Thymus (tissue), 11 donors: ENCODE measurements at regions not wholly inside any gene's neighbourhood (a gene's known extent, or its start where the extent isn't known, plus 50 kb on each side); places are given as distances from the start of the nearest gene placed in this dataset.
"Not testable (repeated sequence)": the region's sequence is repeated elsewhere in the genome, so short reads cannot be mapped to it uniquely, and the experiment has no call there.

ENCODE experiments used
- DNase-seq, 9 donors: peaks; one replicate each; pipeline ENCODE4 v3.0.0-alpha.2; 2013; ENCODE audit warnings: low spot score in 9 of 9, low read depth in 6 of 9, missing footprints in 1 of 9
- H3K27ac ChIP-seq, 2 donors: one replicate each; pipeline ENCODE4 v1.5.1; 2013; ENCODE audit warnings: control low read depth in 1 of 2, low read depth in 1 of 2, low read length in 1 of 2, mild to moderate bottlenecking in 1 of 2, moderate library complexity in 1 of 2
- H3K27me3 ChIP-seq, 2 donors: one replicate each; pipeline ENCODE4 v1.5.1; 2013; ENCODE audit warnings: low read length in 1 of 2; ENCODE audit not compliant: control insufficient read depth in 2 of 2, insufficient read depth in 1 of 2
- H3K36me3 ChIP-seq, 2 donors: one replicate each; pipeline ENCODE4 v1.5.1; 2013; ENCODE audit warnings: low read length in 1 of 2, mild to moderate bottlenecking in 1 of 2, moderate library complexity in 1 of 2; ENCODE audit not compliant: control insufficient read depth in 2 of 2, insufficient read depth in 2 of 2
- H3K4me1 ChIP-seq, 2 donors: one replicate each; pipeline ENCODE4 v1.5.1; 2013; ENCODE audit warnings: low read length in 2 of 2; ENCODE audit not compliant: control insufficient read depth in 2 of 2, insufficient read depth in 2 of 2
- H3K4me3 ChIP-seq, 2 donors: one replicate each; pipeline ENCODE4 v1.5.1; 2013; ENCODE audit warnings: low read length in 2 of 2, control low read depth in 1 of 2, mild to moderate bottlenecking in 1 of 2
- H3K9me3 ChIP-seq, 2 donors: one replicate each; pipeline ENCODE4 v1.5.1; 2013; ENCODE audit warnings: low read length in 1 of 2, mild to moderate bottlenecking in 1 of 2; ENCODE audit not compliant: control insufficient read depth in 2 of 2, insufficient read depth in 1 of 2
- WGBS: extraction: QIAGEN DNeasy Blood & Tissue Kit; methylation state at CpG from one replicate; pipeline ENCODE4 v1.1.7; 2013; 5-methylcytosine and 5-hydroxymethylcytosine counted together
- donor health status: healthy.

GRCh38 chr12:131395971-131396573 is 314.8 kb upstream of the SFSWAP start:
- 96% methylated on average over 1 of the region's 1 CpG for WGBS
- Histone ChIP-seq H3K4me1 (no peaks in the 10 kb centered on the region), H3K4me3 (no peak overlapping the region), H3K9me3 (peaks cover 3 to 12% of the 10 kb centered on the region in 2 donors), H3K36me3 (no peaks in the 10 kb centered on the region), H3K27ac (no peak overlapping the region), H3K27me3 (no peaks in the 10 kb centered on the region)
- DNase-seq, result no peak

- Histone ChIP-seq H3K36me3 (no peaks in the 10 kb centered on the region), H3K27me3 (no peaks in the 10 kb centered on the region), H3K9me3 (peaks cover 3 to 12% of the 10 kb centered on the region in 2 donors), H3K27ac (no peak overlapping the region), H3K4me1 (no peaks in the 10 kb centered on the region), H3K4me3 (no peak overlapping the region)
- WGBS, result 91% methylated on average over 5 of the region's 5 CpGs
- DNase-seq, result no peak
Observed at GRCh38 chr12:131397493-131398181, 313.3 kb upstream of the SFSWAP start.

- DNase-seq, result no peak
- H3K27ac ChIP-seq, result no peak overlapping the region
- peaks cover 3 to 12% of the 10 kb centered on the region in 2 donors for H3K9me3 ChIP-seq
- no peaks in the 10 kb centered on the region for H3K36me3 ChIP-seq
- H3K4me3 ChIP-seq, result no peak overlapping the region
- no peaks in the 10 kb centered on the region for H3K27me3 ChIP-seq
- no peaks in the 10 kb centered on the region for H3K4me1 ChIP-seq
Observed at GRCh38 chr12:131399000-131399399, 311.9 kb upstream of the SFSWAP start.

DNA sequence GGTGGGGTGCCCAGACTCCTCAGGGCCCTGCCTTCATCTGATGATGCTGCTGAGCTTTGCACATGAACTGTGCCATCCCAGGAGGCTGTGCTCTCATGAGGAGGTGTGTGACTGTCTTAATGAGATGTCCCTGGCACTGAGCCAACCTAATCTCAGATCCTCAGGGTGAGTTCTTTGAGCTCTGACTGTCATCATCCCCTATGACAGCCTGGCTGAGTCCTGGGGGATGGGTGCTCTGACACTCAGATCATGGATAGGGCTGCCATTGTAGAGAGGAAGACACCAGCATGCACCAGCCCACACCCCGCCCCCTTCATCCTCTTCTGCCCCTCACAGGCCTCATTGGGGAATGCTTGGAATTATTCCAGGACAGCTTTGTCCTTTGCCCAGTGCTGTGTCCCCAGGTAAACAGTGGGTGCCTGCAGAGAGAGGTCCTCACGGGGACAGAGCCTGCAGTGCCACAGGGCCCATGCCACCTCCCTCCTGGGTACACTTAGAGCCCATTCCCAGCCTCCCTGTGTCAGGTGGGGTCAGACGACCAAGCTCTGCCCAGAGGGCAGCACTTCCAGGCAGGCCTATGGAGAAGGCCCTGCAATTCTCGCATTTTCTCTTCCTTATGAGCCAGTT is 310.1 kb upstream of the SFSWAP start:
- H3K9me3 ChIP-seq, result peaks cover 3 to 12% of the 10 kb centered on the region in 2 donors
- H3K4me1 ChIP-seq, DNase-seq, H3K4me3 ChIP-seq, H3K36me3 ChIP-seq, H3K27ac ChIP-seq, H3K27me3 ChIP-seq: not testable (repeated sequence)
- 87% methylated on average over 4 of the region's 4 CpGs for WGBS

DNA sequence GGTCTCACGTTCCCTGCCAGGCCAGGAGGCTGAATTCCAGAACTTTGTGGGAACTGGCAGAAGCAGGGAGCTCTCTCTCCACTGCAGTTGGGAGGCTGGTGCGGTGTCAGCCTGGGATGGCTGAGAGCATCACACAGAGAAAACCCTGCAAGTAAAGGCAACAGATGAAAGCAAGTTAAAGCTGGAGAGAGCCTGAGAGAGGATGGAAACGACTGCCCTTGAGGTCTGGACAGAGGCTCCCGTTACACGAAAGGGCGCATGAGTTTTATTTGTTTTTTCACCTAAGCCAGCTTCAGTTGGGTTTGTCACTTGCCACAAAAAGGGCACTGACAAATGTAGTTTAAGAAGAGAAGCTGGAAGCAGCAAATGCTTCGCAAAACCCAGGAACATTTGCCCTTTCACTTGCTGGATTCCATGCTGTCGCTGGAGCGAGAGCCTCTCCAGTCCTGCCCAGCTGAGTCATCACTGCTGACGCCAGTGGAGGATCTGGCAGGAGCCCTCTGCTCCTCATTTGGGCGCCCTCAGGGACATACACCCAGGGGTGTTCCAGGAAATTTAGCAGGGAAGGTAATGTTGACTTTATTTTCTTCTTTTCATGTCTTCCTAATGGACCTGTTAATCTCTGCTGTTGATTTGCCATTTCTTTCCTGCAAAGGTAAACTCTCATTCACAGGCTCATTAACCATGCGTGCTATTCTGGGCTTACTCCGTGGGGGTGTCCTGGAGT is 308.8 kb upstream of the SFSWAP start:
- H3K9me3 ChIP-seq, H3K4me1 ChIP-seq, H3K27ac ChIP-seq, DNase-seq, H3K27me3 ChIP-seq, H3K36me3 ChIP-seq, H3K4me3 ChIP-seq: not testable (repeated sequence)
- 87% methylated on average over 13 of the region's 13 CpGs for WGBS

- Histone ChIP-seq H3K27ac (no peak overlapping the region), H3K9me3 (peaks cover 0 to under 1% of the 10 kb centered on the region in 2 donors), H3K36me3 (no peaks in the 10 kb centered on the region), H3K4me1 (no peaks in the 10 kb centered on the region), H3K4me3 (no peak overlapping the region), H3K27me3 (no peaks in the 10 kb centered on the region)
- 94% methylated on average over 14 of the region's 14 CpGs for WGBS
- DNase-seq, result no peak
Observed at GRCh38 chr12:131402781-131403396, 308.0 kb upstream of the SFSWAP start.

GRCh38 chr12:131403676-131404075 is 307.2 kb upstream of the SFSWAP start:
- H3K27ac ChIP-seq, result no peak overlapping the region
- no peaks in the 10 kb centered on the region for H3K4me1 ChIP-seq
- H3K9me3 ChIP-seq, result no peaks in the 10 kb centered on the region
- no peak overlapping the region for H3K4me3 ChIP-seq
- 86% methylated on average over 6 of the region's 6 CpGs for WGBS
- H3K27me3 ChIP-seq, result no peaks in the 10 kb centered on the region
- DNase-seq, result no peak
- no peaks in the 10 kb centered on the region for H3K36me3 ChIP-seq

DNA sequence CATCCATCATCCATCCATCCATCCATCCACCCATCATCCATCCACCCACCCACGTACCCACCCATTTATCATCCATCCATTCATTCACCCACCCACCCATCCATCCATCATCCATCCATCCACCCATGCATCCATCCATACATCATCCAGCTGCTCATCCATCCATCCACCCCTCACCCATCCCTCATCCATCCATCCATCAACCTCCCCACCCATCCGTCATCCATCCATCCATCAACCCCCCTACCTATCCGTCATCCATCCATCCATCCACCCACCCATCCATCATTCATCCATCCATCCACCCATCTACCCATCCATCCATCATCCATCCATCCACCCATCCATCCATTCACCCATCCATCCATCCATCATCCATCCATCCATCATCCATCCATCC is 306.2 kb upstream of the SFSWAP start:
- no peaks in the 10 kb centered on the region for H3K4me1 ChIP-seq
- H3K9me3 ChIP-seq, result no peaks in the 10 kb centered on the region
- DNase-seq, result no peak
- no peaks in the 10 kb centered on the region for H3K36me3 ChIP-seq
- 94% methylated on average over 3 of the region's 3 CpGs for WGBS
- H3K27me3 ChIP-seq, result no peaks in the 10 kb centered on the region
- H3K4me3 ChIP-seq, result no peak overlapping the region
- no peak overlapping the region for H3K27ac ChIP-seq
